DOHH2 (cell line): ENCODE measurements at regions not wholly inside any gene's neighbourhood (a gene's known extent, or its start where the extent isn't known, plus 50 kb on each side); places are given as distances from the start of the nearest gene placed in this dataset.

ENCODE experiments used
- CTCF ChIP-seq: fragments of 200-600 bp; sonication (generic); IDR thresholded peaks from one replicate; pipeline ENCODE4 v1.5.1; 2014; ENCODE audit warnings: antibody characterized with exemption, mild to moderate bottlenecking, low read depth, low read length; ENCODE audit not compliant: poor library complexity, severe bottlenecking
- EZH2phosphoT487 ChIP-seq: fragments of 200-600 bp; sonication (generic); IDR thresholded peaks from 2 replicates; pipeline ENCODE4 v1.6.1; 2017; ENCODE audit warnings: borderline replicate concordance, mild to moderate bottlenecking, antibody characterized with exemption, low read length, moderate library complexity, mixed read lengths

GRCh38 chr11:33492596-33492995 is 208.0 kb downstream of the C11orf91 start:
- TF ChIP-seq CTCF, result no peak
- no peak for TF ChIP-seq EZH2phosphoT487
